Lung (tissue), 11 donors: ENCODE measurements at regions not wholly inside any gene's neighbourhood (a gene's known extent, or its start where the extent isn't known, plus 50 kb on each side); places are given as distances from the start of the nearest gene placed in this dataset.

Source experiments
- ATAC-seq: fragments of 200-7000 bp; cut with Tn5 transposase; one replicate; pipeline ENCODE4 v1.9.1; 2020; ENCODE audit warnings: moderate number of reproducible peaks; ENCODE audit not compliant: insufficient read depth, low FRiP score
- DNase-seq, 3 donors: peaks; one replicate each; pipeline ENCODE4 v3.0.0-alpha.2; 2013 to 2017
- H3K27ac ChIP-seq, 2 donors: one replicate each; pipeline ENCODE4 v1.5.1; 2013; ENCODE audit warnings: mild to moderate bottlenecking in 2 of 2, moderate library complexity in 2 of 2, control low read depth in 1 of 2, inconsistent platforms in 1 of 2, low read depth in 1 of 2, low read length in 1 of 2
- H3K27me3 ChIP-seq, 3 donors: one replicate each; pipeline ENCODE4 v1.5.1; 2013; ENCODE audit warnings: low read length in 2 of 3; ENCODE audit not compliant: control insufficient read depth in 3 of 3, insufficient read depth in 3 of 3
- H3K36me3 ChIP-seq, 4 donors: one replicate each; pipeline ENCODE4 v1.5.1; 2013; ENCODE audit warnings: low read length in 4 of 4, mild to moderate bottlenecking in 1 of 4, moderate library complexity in 1 of 4; ENCODE audit not compliant: control insufficient read depth in 4 of 4, insufficient read depth in 4 of 4
- H3K4me1 ChIP-seq, 5 donors: one replicate each; pipeline ENCODE4 v1.5.1; 2013; ENCODE audit warnings: low read length in 5 of 5, mild to moderate bottlenecking in 2 of 5, moderate library complexity in 1 of 5; ENCODE audit not compliant: control insufficient read depth in 5 of 5, insufficient read depth in 5 of 5
- H3K4me3 ChIP-seq: one replicate; pipeline ENCODE4 v1.5.1; 2013; ENCODE audit warnings: mild to moderate bottlenecking, control low read depth, moderate library complexity
- H3K9ac ChIP-seq, 2 donors: one replicate each; pipeline ENCODE4 v1.5.1; 2013; ENCODE audit warnings: low read length in 2 of 2, control low read depth in 1 of 2; ENCODE audit not compliant: insufficient read depth in 1 of 2
- H3K9me3 ChIP-seq, 4 donors: one replicate each; pipeline ENCODE4 v1.5.1; 2013; ENCODE audit warnings: low read length in 3 of 4, mild to moderate bottlenecking in 1 of 4, moderate library complexity in 1 of 4; ENCODE audit not compliant: control insufficient read depth in 4 of 4, insufficient read depth in 3 of 4
- CTCF ChIP-seq: IDR thresholded peaks from 2 replicates; pipeline ENCODE4 v1.5.1; 2012; ENCODE audit warnings: mild to moderate bottlenecking; ENCODE audit errors: control extremely low read depth, extremely low read depth
- WGBS, 2 donors: extraction: QIAGEN DNeasy Blood & Tissue Kit; methylation state at CpG; one replicate each; pipeline ENCODE4 v1.1.7; 2013; 5-methylcytosine and 5-hydroxymethylcytosine counted together
- donor health status: control.
- donor health status: control.
- donor health status: Bipolar disorder and iron deficiency.
- donor health status: healthy.
- donor health status: DM: yes; HTN: yes; CAD: no.

DNA sequence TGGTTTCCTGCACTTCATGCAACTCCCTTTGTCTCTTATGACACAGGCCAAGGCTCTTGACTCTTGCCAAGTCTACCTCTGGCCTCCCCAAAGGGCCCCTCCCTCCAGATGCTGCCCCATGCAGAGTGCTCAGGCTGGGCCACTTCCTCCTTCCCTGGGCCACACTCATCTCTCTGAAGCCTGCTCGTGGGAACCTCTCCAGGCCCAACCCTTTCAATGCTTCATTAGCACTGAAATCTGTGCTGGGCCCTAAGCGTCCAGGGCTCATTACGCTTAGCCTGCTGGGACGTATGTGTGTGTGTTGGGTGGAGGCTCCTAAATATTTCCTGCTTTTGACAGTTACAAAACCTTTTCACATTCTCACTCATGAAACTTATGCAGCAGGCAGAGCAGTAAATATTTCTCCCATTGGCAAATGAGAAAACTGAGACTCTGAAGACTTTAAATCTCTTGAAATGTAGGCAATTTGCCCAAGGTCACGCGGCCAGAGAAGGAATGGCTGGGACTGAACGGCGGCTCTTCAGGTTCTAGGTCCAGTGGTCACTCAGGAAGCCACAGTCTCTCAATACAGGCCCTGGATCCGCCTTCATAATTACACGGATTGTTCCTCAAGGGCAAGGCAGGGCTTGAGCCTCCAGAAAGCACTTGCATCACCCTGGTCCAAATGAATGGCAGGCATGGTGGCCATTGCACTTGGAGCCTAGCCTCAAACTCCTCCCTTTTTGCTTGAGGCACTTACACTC lies 241.7 kb upstream of the HES1 start:
- peaks cover 0 to 18% (median 9%) of the 10 kb centered on the region in 5 donors for H3K4me1 ChIP-seq
- H3K9ac ChIP-seq = no peak overlapping the region
- ATAC-seq (peak; percentile 60), DNase-seq (no peak)
- 55 to 65% methylated on average over 10 of the region's 10 CpGs for WGBS, 2 donors
- H3K4me3 ChIP-seq = no peak overlapping the region
- H3K36me3 ChIP-seq = no peaks in the 10 kb centered on the region
- H3K27me3 ChIP-seq = no peaks in the 10 kb centered on the region
- no peak for TF ChIP-seq CTCF
- no peaks in the 10 kb centered on the region for H3K9me3 ChIP-seq
- H3K27ac ChIP-seq = peak overlapping the region in 1 of 2 donors; percentile 15

DNA sequence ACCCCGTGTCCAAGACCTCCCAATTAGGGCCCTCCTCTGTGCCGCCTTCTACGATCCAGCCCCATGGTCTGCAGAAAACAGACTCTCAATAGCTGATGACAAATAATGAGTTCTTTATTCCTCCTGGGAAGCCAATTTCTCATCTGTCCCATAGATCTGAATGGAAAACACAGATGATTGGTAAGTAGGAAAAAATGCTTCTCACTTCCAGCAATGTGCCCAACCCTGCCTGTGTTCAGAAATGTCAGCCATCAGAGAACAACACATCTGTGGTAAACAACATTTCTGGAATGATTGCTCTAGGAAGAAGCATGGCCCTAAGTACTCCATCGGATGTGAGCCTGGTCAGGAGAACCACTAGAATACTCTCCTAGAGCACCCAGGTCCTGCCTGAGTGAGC lies 240.5 kb upstream of the HES1 start:
- WGBS, 2 donors = 89 to 97% methylated on average over 4 of the region's 4 CpGs
- DNase-seq (no peak), ATAC-seq (no peak)
- Histone ChIP-seq H3K9me3 (no peaks in the 10 kb centered on the region), H3K27me3 (no peaks in the 10 kb centered on the region), H3K9ac (no peak overlapping the region), H3K4me3 (no peak overlapping the region), H3K4me1 (peaks cover 0 to 18% (median 9%) of the 10 kb centered on the region in 5 donors), H3K36me3 (no peaks in the 10 kb centered on the region), H3K27ac (no peak overlapping the region)
- TF ChIP-seq CTCF = no peak

GRCh38 chr3:193896419-193896818 lies 239.5 kb upstream of the HES1 start:
- no peak for DNase-seq
- Histone ChIP-seq H3K9me3 (peaks cover 0 to 2% (median 0%) of the 10 kb centered on the region in 4 donors), H3K9ac (no peak overlapping the region), H3K27ac (no peak overlapping the region), H3K4me1 (peaks cover 0 to 18% (median 9%) of the 10 kb centered on the region in 5 donors), H3K4me3 (no peak overlapping the region), H3K27me3 (no peaks in the 10 kb centered on the region), H3K36me3 (no peaks in the 10 kb centered on the region)
- no peak for TF ChIP-seq CTCF
- 90 to 94% methylated on average over 7 of the region's 7 CpGs for WGBS, 2 donors
- ATAC-seq = no peak
